Central memory CD4-positive, alpha-beta T cell (primary cell): ENCODE measurements at regions not wholly inside any gene's neighbourhood (a gene's known extent, or its start where the extent isn't known, plus 50 kb on each side); places are given as distances from the start of the nearest gene placed in this dataset.

Experiments
- DNase-seq: peaks from one replicate; pipeline ENCODE4 v3.0.0; 2022

DNA sequence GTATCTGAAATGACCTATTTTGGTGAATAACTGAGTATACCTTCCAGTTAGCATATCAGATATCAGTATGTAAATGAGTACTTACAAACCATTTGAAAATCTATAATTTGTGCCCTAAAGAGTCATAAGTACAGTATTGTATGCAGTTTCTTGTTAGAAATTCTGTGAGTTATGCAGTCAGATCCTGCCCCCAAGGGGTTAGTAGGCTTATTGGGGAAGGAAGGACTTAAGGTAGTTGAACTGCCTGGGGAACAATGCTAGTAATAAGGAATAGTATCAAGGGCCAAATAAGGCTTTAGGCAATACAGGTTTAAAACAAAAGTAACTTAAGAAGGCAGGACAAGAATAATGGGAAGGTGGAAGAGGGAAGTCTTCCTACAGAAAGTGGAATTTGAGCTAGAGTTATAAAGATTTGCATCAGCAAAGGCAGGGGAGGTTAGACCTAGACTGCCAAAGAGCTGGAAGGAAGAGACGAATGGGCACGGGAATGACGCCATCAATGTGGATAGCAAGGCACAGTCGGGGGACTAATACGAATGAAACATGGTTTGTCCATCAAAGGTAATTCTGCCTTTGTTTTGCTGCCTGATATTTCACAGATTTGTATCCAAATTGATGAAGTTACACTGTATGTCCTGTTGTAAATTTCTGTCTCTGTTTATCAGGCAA lies 182.9 kb upstream of the DPYD start:
- DNase-seq, result no peak

- no peak for DNase-seq
Observed at GRCh38 chr1:98102345-98103030, 181.7 kb upstream of the DPYD start.

DNA sequence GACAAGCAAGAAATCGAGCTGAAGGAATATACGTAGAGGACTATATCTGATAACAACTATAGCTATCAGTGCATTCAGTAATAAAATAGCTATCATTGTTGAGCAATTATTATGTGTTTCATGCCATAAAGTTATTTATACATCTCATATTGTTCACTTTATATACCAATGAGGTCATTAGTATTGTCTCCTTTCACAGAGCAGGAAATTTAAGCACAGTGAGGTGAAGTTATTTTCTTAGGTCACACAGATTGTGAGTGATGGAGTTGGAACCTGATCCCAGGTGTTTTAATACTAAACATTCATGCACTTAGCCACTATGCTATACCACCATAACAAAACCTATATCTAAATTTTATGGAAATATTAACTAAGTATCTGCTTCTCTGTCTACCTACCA lies 180.5 kb upstream of the DPYD start:
- DNase-seq, result no peak

- no peak for DNase-seq
Observed at GRCh38 chr1:98099501-98099900, 178.7 kb upstream of the DPYD start.

DNA sequence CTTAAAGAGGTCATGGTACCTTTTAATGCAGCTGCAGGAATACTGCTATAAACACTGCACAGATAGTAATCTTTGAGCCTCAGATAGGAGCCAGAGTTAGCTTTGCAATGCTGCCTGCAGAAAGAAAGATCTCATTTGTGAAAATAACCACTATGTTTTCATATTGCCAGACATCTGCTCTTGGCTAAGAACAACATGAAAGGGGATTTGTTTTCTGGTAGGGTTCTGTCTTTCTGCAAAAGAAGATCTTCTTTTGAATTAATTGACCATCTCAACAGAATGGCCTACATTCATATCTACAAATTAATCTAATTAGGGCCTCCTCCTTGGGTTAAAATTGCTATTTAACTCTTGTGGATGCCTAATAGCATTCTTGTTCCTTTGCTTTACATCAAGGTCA lies 177.6 kb upstream of the DPYD start:
- DNase-seq, result no peak

DNA sequence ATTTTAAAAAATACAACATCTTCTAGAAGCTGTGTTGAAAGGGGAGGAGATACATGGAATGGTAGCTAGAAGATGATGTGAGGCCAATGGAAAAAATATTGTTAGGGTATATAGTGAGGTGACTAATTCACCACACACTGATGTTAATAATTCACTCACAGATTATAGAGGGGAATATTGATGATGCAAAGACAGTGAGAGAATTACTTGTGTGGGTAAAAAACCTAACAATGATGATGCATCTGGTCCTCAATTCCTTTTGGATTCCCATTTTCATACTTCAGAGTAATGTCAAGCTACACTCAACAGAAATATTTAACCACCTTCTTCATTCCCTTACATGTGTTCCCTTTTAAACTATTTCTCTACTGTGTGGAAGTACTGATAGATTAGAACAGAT lies 169.5 kb upstream of the DPYD start:
- DNase-seq, result no peak

- no peak for DNase-seq
Observed at GRCh38 chr1:98088381-98088780, 167.5 kb upstream of the DPYD start.

- no peak for DNase-seq
Observed at GRCh38 chr1:98086796-98087441, 166.1 kb upstream of the DPYD start.

GRCh38 chr1:98086156-98086555 lies 165.3 kb upstream of the DPYD start:
- DNase-seq, result no peak

DNA sequence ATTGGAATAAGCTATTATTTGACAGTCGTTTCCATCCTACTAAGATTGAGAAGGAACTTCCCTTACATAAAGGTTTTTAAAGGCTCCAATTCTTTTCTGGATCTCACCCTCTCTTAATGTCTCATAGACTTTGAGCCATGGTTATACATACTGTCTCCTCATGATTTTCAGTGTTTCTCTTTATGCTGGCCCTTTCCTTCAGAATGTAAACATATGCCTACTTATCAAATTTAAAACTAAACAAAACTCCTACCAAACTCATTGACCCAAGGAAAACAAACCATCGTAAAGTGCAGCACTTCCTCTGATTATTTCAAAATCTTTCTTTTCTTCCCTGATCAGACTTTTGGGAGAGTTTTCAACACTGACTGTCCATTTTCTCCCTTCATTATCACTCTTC lies 163.4 kb upstream of the DPYD start:
- no peak for DNase-seq

DNA sequence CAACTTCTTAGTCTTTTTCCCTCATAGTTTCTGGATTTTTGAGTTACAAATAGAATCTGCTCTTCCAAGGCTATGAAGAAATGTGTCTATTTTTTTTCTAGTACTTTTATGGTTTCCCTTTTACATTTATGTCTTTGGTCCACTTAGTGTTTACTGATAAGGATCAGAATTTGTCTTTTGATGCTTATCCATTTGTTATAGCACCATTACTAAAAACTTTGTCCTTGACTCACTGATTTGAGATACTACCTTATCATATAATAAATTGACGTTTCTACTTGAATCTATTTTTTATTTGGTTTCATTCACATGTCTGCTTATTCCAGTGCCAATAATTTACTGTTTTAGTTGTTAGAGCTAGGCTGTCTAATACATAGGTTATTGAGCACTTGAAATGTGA lies 161.1 kb upstream of the DPYD start:
- no peak for DNase-seq

DNA sequence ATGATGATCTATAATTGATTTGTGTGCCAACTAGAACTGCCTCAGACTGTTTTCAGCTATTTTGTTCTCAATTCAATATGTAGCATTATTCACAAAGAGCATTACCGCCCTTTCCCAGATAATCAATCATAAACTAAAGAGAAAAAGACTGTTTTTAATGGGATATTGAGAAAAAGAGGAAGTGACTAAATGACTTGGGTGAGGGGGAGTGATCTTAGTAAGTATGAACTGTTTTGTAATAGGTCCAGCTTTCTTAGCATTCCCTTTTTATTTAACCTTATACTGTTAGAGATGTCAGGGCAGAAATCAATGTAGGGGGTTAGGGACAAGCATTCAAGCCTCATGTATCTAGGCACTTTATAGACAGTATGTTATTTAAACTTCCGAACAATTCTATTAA lies 157.8 kb upstream of the DPYD start:
- no peak for DNase-seq

- DNase-seq, result no peak
Observed at GRCh38 chr1:98077691-98078090, 156.9 kb upstream of the DPYD start.

GRCh38 chr1:98075626-98076025 lies 154.8 kb upstream of the DPYD start:
- no peak for DNase-seq

DNA sequence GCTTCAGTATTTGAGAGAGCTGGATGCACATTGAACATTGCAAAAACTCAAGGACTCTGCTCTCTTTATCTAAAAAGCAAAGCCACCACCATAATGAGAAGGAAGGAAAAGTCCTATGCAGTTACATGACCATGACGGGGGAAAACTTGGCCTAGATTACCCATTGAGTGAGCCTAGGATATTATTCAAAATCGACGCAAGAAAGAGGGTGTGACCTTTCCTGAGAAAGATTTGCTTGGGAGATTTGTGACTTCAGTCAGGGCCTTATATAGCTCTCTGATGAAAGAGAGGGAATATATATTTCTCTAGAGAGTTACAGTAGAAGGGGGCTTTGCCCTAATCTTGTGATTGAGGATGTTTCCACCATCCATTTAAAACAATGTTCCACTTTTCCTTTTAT lies 153.0 kb upstream of the DPYD start:
- DNase-seq, result no peak

GRCh38 chr1:98073106-98073505 lies 152.3 kb upstream of the DPYD start:
- no peak for DNase-seq

GRCh38 chr1:98072047-98072446 lies 151.2 kb upstream of the DPYD start:
- no peak for DNase-seq

- DNase-seq, result no peak
Observed at GRCh38 chr1:98068016-98068415, 147.2 kb upstream of the DPYD start.

DNA sequence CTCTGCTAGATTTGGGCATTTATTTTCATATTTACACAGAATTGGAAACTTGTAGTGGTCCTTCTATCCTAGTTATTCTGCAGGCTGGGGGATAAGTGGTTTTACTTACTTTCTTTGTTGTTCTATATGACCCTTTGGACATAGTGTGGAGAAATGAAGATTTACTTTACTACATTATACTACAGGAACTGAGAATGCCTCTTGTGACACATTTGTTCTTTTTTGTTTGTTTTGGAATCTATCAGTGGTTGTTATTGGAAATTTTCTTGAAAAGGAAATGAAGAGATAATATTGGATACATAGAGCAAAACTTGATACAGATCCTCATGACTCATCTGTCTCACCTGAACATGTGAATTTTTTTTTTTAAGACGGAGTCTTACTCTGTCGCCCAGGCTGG lies 146.1 kb upstream of the DPYD start:
- no peak for DNase-seq

- DNase-seq, result no peak
Observed at GRCh38 chr1:98059620-98060019, 138.8 kb upstream of the DPYD start.

- DNase-seq, result no peak
Observed at GRCh38 chr1:98058676-98059075, 137.8 kb upstream of the DPYD start.

- no peak for DNase-seq
Observed at GRCh38 chr1:98057236-98057910, 136.5 kb upstream of the DPYD start.

DNA sequence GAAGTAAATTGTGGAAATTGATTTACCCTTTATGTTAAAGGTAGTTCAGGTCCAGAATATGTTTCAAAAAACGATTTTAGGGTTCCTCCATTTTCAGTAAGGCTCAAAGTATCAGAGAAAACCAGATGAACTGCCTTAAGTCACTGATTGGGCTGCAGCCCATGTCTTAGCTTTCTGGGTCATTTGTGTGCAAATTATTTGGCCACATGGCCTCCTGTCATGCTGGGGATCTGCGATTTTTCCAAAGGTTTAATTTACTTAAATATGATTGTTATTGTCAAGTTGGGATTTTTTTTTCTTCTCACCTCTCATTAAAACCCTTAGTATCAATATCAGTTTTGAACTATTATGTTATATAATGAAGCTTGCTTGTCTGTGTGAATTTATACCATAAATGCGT lies 135.9 kb upstream of the DPYD start:
- no peak for DNase-seq

DNA sequence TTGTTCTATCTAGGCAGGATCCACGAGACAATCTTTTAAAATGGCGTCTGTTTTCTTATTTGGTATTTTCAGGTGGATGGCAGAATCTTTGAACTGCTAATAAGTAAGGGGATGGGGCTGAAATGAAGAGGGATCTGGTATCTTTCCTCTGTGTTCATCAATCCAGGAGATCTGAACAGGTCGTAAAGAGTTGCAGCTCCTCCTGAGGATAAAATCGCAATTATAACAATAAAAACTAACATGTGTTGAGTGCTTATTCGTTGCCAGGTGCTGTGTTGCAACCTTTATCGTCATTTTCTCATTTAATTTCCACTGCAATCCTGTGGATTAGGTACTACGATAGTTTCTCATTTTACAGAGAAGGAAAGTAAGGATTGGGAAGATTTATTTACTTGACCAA lies 134.6 kb upstream of the DPYD start:
- DNase-seq, result no peak
